ENCODE measurements at regions not wholly inside any gene's neighbourhood (a gene's known extent, or its start where the extent isn't known, plus 50 kb on each side); places are given as distances from the start of the nearest gene placed in this dataset.
"Not testable (repeated sequence)": the region's sequence is repeated elsewhere in the genome, so short reads cannot be mapped to it uniquely, and the experiment has no call there.

DNA sequence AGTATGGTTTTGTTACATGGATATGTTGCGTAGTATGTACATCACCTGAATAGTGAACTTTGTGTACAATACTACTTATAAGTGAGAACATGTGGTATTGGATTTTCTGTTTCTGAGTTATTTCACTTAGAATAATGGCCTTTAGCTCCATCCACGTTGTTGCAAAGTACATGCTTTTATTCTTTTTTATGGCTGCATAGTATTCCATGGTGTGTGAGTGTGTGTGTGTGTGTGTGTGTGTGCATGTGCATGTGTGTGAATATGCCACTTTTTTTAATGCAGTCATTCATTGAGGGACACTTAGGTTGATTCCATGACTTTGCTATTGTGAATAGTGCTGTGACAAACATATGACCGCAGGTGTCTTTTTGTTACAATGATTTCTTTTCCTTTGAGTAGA lies 147.8 kb downstream of the LEPR start:
- Mint-ChIP-seq H3K4me1 (no peaks in the 10 kb centered on the region), H3K27ac (no peak overlapping the region), H3K27me3 (no peaks in the 10 kb centered on the region), H3K4me3 (no peak overlapping the region), H3K36me3 (peaks cover 12% of the 10 kb centered on the region), H3K9me3 (peaks cover 5 to 11% (median 5%) of the 10 kb centered on the region in 3 donors)
- CTCF ChIA-PET: no interaction called here
- 60% methylated on average over 1 of the region's 3 CpGs for WGBS (ENCODE audit: insufficient coverage)
- H3K9me3 ChIP-seq: no peaks in the 10 kb centered on the region
- no peak overlapping the region for H3K4me3 ChIP-seq (ENCODE audit: control insufficient read depth in 1 of 2, extremely low read depth in 1 of 2, low read length in 1 of 2)
- no peak overlapping the region for H3K27ac ChIP-seq (ENCODE audit: low read length)
- H3K36me3 ChIP-seq (ENCODE audit: control insufficient read depth in 2 of 2, extremely low read depth in 1 of 2, insufficient read depth in 1 of 2, low read length in 1 of 2): no peaks in the 10 kb centered on the region
- DNase-seq: no peak
- no peaks in the 10 kb centered on the region for H3K4me1 ChIP-seq (ENCODE audit: control insufficient read depth in 1 of 2, extremely low read depth in 1 of 2, insufficient read depth in 2 of 2, low read length in 2 of 2)
- POLR2A ChIA-PET: no interaction called here
- H3K27me3 ChIP-seq (replicated peaks in 1 of 2; ENCODE audit: control insufficient read depth in 2 of 2, extremely low read depth in 1 of 2, insufficient read depth in 2 of 2, low read length in 1 of 2): no peaks in the 10 kb centered on the region
- no peak for ATAC-seq (replicated peaks in 1 of 4)

- DNase-seq (no peak), ATAC-seq (replicated peaks in 1 of 4) (no peak)
- Histone ChIP-seq H3K4me3 (ENCODE audit: control insufficient read depth in 1 of 2, extremely low read depth in 1 of 2, low read length in 1 of 2) (no peak overlapping the region), H3K9me3 (no peaks in the 10 kb centered on the region), H3K4me1 (ENCODE audit: control insufficient read depth in 1 of 2, extremely low read depth in 1 of 2, insufficient read depth in 2 of 2, low read length in 2 of 2) (no peaks in the 10 kb centered on the region), H3K36me3 (ENCODE audit: control insufficient read depth in 2 of 2, extremely low read depth in 1 of 2, insufficient read depth in 1 of 2, low read length in 1 of 2) (no peaks in the 10 kb centered on the region), H3K27ac (ENCODE audit: low read length) (no peak overlapping the region), H3K27me3 (replicated peaks in 1 of 2; ENCODE audit: control insufficient read depth in 2 of 2, extremely low read depth in 1 of 2, insufficient read depth in 2 of 2, low read length in 1 of 2) (no peaks in the 10 kb centered on the region)
- no peak overlapping the region for H3K27ac Mint-ChIP-seq
- H3K4me1 Mint-ChIP-seq: no peaks in the 10 kb centered on the region
- ChIA-PET POLR2A (no interaction called here), CTCF (no interaction called here)
- peaks cover 0 to 9% (median 5%) of the 10 kb centered on the region in 3 donors for H3K9me3 Mint-ChIP-seq
- H3K36me3 Mint-ChIP-seq: peaks cover 7% of the 10 kb centered on the region
- H3K27me3 Mint-ChIP-seq: no peaks in the 10 kb centered on the region
- no peak overlapping the region for H3K4me3 Mint-ChIP-seq
- WGBS (ENCODE audit: insufficient coverage): 78% methylated on average over 7 of the region's 10 CpGs
Observed at GRCh38 chr1:65572701-65573421, 152.4 kb downstream of the LEPR start.

DNA sequence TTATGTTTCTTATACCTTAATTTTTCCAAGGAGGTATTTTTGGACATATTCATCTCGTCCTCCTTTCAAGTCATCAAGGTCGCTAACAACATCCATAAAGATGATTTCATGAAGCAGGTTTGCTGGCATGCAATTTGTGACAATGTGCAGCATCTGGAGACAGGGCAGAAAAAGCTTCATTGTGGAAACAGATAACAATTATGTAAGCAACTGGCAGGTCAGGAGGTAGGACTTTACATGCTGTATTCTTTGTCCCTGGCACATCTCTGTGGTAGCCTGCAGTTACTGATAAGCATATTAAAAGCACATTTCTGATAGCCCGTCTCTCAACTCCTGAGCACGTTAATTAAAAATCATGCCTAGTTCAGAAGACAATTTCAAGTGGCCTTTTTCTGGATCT lies 156.8 kb downstream of the LEPR start:
- no peaks in the 10 kb centered on the region for H3K9me3 Mint-ChIP-seq
- Histone ChIP-seq H3K4me3 (ENCODE audit: control insufficient read depth in 1 of 2, extremely low read depth in 1 of 2, low read length in 1 of 2) (no peak overlapping the region), H3K27me3 (replicated peaks in 1 of 2; ENCODE audit: control insufficient read depth in 2 of 2, extremely low read depth in 1 of 2, insufficient read depth in 2 of 2, low read length in 1 of 2) (no peaks in the 10 kb centered on the region), H3K4me1 (ENCODE audit: control insufficient read depth in 1 of 2, extremely low read depth in 1 of 2, insufficient read depth in 2 of 2, low read length in 2 of 2) (no peaks in the 10 kb centered on the region), H3K36me3 (ENCODE audit: control insufficient read depth in 2 of 2, extremely low read depth in 1 of 2, insufficient read depth in 1 of 2, low read length in 1 of 2) (no peaks in the 10 kb centered on the region), H3K27ac (ENCODE audit: low read length) (no peak overlapping the region), H3K9me3 (no peaks in the 10 kb centered on the region)
- ATAC-seq (replicated peaks in 1 of 4) (no peak), DNase-seq (no peak)
- peaks cover 0 to 2% of the 10 kb centered on the region in 2 donors for H3K27me3 Mint-ChIP-seq
- peaks cover 3% of the 10 kb centered on the region for H3K36me3 Mint-ChIP-seq
- H3K27ac Mint-ChIP-seq: no peak overlapping the region
- no peaks in the 10 kb centered on the region for H3K4me1 Mint-ChIP-seq
- 52% methylated on average over 2 of the region's 4 CpGs for WGBS (ENCODE audit: insufficient coverage)
- POLR2A ChIA-PET: no interaction called here
- H3K4me3 Mint-ChIP-seq: no peak overlapping the region
- CTCF ChIA-PET: no interaction called here

DNA sequence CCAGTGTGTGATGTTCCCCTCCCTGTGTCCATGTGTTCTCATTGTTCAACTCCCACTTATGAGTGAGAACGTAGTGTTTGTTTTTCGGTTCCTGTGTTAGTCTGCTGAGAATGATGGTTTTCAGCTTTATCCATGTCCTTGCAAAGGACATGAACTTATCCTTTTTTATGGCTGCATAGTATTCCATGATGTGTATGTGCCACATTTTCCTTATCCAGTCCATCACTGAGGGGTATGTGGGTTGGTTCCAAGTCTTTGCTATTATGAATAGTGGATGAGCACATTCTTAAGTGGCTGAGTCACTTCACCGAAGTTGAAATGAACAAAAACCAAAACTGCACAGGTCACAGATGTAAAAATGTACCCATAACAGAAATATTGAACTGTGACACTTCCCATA lies 157.5 kb downstream of the LEPR start:
- H3K9me3 Mint-ChIP-seq; H3K27me3 Mint-ChIP-seq; POLR2A ChIA-PET; H3K36me3 ChIP-seq (ENCODE audit: control insufficient read depth in 2 of 2, extremely low read depth in 1 of 2, insufficient read depth in 1 of 2, low read length in 1 of 2); H3K27ac Mint-ChIP-seq; CTCF ChIA-PET; H3K4me1 ChIP-seq (ENCODE audit: control insufficient read depth in 1 of 2, extremely low read depth in 1 of 2, insufficient read depth in 2 of 2, low read length in 2 of 2); H3K27ac ChIP-seq (ENCODE audit: low read length); H3K4me1 Mint-ChIP-seq; H3K27me3 ChIP-seq (replicated peaks in 1 of 2; ENCODE audit: control insufficient read depth in 2 of 2, extremely low read depth in 1 of 2, insufficient read depth in 2 of 2, low read length in 1 of 2); DNase-seq; ATAC-seq (replicated peaks in 1 of 4); H3K4me3 ChIP-seq (ENCODE audit: control insufficient read depth in 1 of 2, extremely low read depth in 1 of 2, low read length in 1 of 2); H3K4me3 Mint-ChIP-seq; H3K36me3 Mint-ChIP-seq; H3K9me3 ChIP-seq: not testable (repeated sequence)
- no CpG with 5 or more reads among the region's 3 CpGs for WGBS (ENCODE audit: insufficient coverage)

GRCh38 chr1:65581119-65581518 lies 160.7 kb downstream of the LEPR start:
- Histone ChIP-seq H3K9me3 (no peaks in the 10 kb centered on the region), H3K27me3 (replicated peaks in 1 of 2; ENCODE audit: control insufficient read depth in 2 of 2, extremely low read depth in 1 of 2, insufficient read depth in 2 of 2, low read length in 1 of 2) (no peaks in the 10 kb centered on the region), H3K4me1 (ENCODE audit: control insufficient read depth in 1 of 2, extremely low read depth in 1 of 2, insufficient read depth in 2 of 2, low read length in 2 of 2) (no peaks in the 10 kb centered on the region), H3K27ac (ENCODE audit: low read length) (no peak overlapping the region), H3K36me3 (ENCODE audit: control insufficient read depth in 2 of 2, extremely low read depth in 1 of 2, insufficient read depth in 1 of 2, low read length in 1 of 2) (no peaks in the 10 kb centered on the region), H3K4me3 (ENCODE audit: control insufficient read depth in 1 of 2, extremely low read depth in 1 of 2, low read length in 1 of 2) (no peak overlapping the region)
- ATAC-seq (replicated peaks in 1 of 4) (no peak), DNase-seq (no peak)
- H3K36me3 Mint-ChIP-seq: peaks cover 3% of the 10 kb centered on the region
- H3K4me3 Mint-ChIP-seq: no peak overlapping the region
- H3K27ac Mint-ChIP-seq: no peak overlapping the region
- H3K9me3 Mint-ChIP-seq: peaks cover 0 to 10% (median 3%) of the 10 kb centered on the region in 3 donors
- H3K27me3 Mint-ChIP-seq: peaks cover 0 to 3% of the 10 kb centered on the region in 2 donors
- H3K4me1 Mint-ChIP-seq: no peaks in the 10 kb centered on the region
- 75% methylated on average over 1 of the region's 2 CpGs for WGBS (ENCODE audit: insufficient coverage)
- ChIA-PET CTCF (no interaction called here), POLR2A (no interaction called here)

DNA sequence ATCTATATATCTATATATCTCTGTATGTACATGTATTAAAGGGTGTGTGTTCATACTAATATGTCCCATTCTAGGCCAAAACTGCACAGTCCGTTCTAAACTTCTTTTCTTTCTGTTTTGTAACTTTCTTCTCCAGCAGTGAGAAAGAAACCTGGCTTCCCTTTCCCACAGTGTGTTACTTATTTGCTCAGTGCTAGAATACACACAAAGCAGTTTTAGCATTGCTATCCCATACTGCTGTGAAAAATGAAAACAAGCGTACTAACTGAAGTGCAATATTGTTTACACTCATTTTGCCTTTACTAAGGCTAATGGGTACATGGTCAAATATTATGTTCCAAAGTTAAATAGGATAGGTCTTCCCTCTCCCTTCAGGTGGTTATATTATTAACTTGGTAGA lies 163.9 kb downstream of the LEPR start:
- ChIA-PET POLR2A (no interaction called here), CTCF (no interaction called here)
- no peaks in the 10 kb centered on the region for H3K27me3 ChIP-seq (replicated peaks in 1 of 2; ENCODE audit: control insufficient read depth in 2 of 2, extremely low read depth in 1 of 2, insufficient read depth in 2 of 2, low read length in 1 of 2)
- H3K36me3 ChIP-seq (ENCODE audit: control insufficient read depth in 2 of 2, extremely low read depth in 1 of 2, insufficient read depth in 1 of 2, low read length in 1 of 2): no peaks in the 10 kb centered on the region
- WGBS (ENCODE audit: insufficient coverage): no CpG with 5 or more reads among the region's 2 CpGs
- Mint-ChIP-seq H3K4me3 (no peak overlapping the region), H3K27ac (no peak overlapping the region), H3K4me1 (no peaks in the 10 kb centered on the region), H3K9me3 (peaks cover 0 to 10% (median 3%) of the 10 kb centered on the region in 3 donors), H3K27me3 (peaks cover 0 to 3% of the 10 kb centered on the region in 2 donors), H3K36me3 (no peaks in the 10 kb centered on the region)
- H3K27ac ChIP-seq (ENCODE audit: low read length): no peak overlapping the region
- no peaks in the 10 kb centered on the region for H3K9me3 ChIP-seq
- H3K4me1 ChIP-seq (ENCODE audit: control insufficient read depth in 1 of 2, extremely low read depth in 1 of 2, insufficient read depth in 2 of 2, low read length in 2 of 2): no peaks in the 10 kb centered on the region
- H3K4me3 ChIP-seq (ENCODE audit: control insufficient read depth in 1 of 2, extremely low read depth in 1 of 2, low read length in 1 of 2): no peak overlapping the region
- ATAC-seq (replicated peaks in 1 of 4): no peak
- DNase-seq: no peak

- H3K27me3 ChIP-seq (replicated peaks in 1 of 2; ENCODE audit: control insufficient read depth in 2 of 2, extremely low read depth in 1 of 2, insufficient read depth in 2 of 2, low read length in 1 of 2): no peaks in the 10 kb centered on the region
- no CpG with 5 or more reads among the region's 2 CpGs for WGBS (ENCODE audit: insufficient coverage)
- Mint-ChIP-seq H3K27ac (no peak overlapping the region), H3K27me3 (no peaks in the 10 kb centered on the region), H3K4me1 (no peaks in the 10 kb centered on the region), H3K4me3 (no peak overlapping the region), H3K9me3 (peaks cover 0 to 3% (median 0%) of the 10 kb centered on the region in 3 donors), H3K36me3 (no peaks in the 10 kb centered on the region)
- CTCF ChIA-PET: no interaction called here
- no peaks in the 10 kb centered on the region for H3K9me3 ChIP-seq
- POLR2A ChIA-PET: no interaction called here
- ATAC-seq (replicated peaks in 1 of 4) (no peak), DNase-seq (no peak)
- no peak overlapping the region for H3K4me3 ChIP-seq (ENCODE audit: control insufficient read depth in 1 of 2, extremely low read depth in 1 of 2, low read length in 1 of 2)
- H3K4me1 ChIP-seq (ENCODE audit: control insufficient read depth in 1 of 2, extremely low read depth in 1 of 2, insufficient read depth in 2 of 2, low read length in 2 of 2): no peaks in the 10 kb centered on the region
- no peaks in the 10 kb centered on the region for H3K36me3 ChIP-seq (ENCODE audit: control insufficient read depth in 2 of 2, extremely low read depth in 1 of 2, insufficient read depth in 1 of 2, low read length in 1 of 2)
- no peak overlapping the region for H3K27ac ChIP-seq (ENCODE audit: low read length)
Observed at GRCh38 chr1:65590279-65590678, 169.8 kb downstream of the LEPR start.
